ENCODE measurements at regions not wholly inside any gene's neighbourhood (a gene's known extent, or its start where the extent isn't known, plus 50 kb on each side); places are given as distances from the start of the nearest gene placed in this dataset.

DNA sequence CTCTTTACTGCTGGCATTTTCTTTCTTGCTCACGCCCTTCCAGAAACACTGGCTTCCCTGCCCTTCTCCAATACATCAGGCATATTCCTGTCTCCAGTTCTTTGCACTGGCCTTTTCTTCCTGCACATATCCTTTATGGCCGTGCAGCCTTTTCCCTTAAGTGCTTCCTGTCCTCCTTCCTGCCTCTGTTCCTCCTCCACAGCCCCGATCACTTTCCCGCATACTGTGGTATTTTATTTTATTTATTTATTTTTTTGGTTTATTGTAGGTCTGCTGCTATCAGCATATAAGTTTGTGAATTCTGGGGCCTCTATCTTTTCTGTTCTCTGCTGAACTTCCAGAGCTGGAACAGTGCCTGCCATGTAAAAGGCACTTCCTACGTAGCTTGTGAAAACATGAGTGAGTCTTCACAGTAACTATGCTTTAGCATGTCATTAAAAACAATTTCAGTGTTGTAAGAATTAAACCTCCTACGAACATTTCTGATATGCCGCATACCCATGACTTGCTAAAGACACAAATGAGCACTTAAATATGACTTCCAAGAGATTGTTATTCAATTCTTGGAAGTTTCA, 289.1 kb downstream of the TRIB2 start:
- Histone ChIP-seq H2AFZ (ENCODE audit: control insufficient read depth, low read length) (peak overlapping the region; percentile 62), H3K9me3 (ENCODE audit: control insufficient read depth, low read depth, low read length) (no peaks in the 10 kb centered on the region), H3K9ac (ENCODE audit: control insufficient read depth, extremely low read depth, insufficient read depth, low read length) (no peak overlapping the region), H4K20me1 (ENCODE audit: control insufficient read depth, extremely low read depth, insufficient read depth, low read length) (no peaks in the 10 kb centered on the region), H3K4me2 (ENCODE audit: control insufficient read depth, extremely low read depth, insufficient read depth, low read depth, low read length) (no peak overlapping the region), H3K9me1 (ENCODE audit: control insufficient read depth, extremely low read depth, insufficient read depth, low read length) (no peaks in the 10 kb centered on the region), H3K4me1 (ENCODE audit: control insufficient read depth, extremely low read depth, insufficient read depth, low read length) (peaks cover 23% of the 10 kb centered on the region), H3K4me3 (ENCODE audit: control insufficient read depth in 2 of 3, extremely low read depth in 1 of 3, insufficient read depth in 2 of 3, low read depth in 1 of 3, low read length in 3 of 3) (no peak overlapping the region), H3K27me3 (ENCODE audit: control insufficient read depth, extremely low read depth, insufficient read depth, low read length) (no peaks in the 10 kb centered on the region), H3K79me2 (ENCODE audit: control insufficient read depth, insufficient read depth, low read length) (no peaks in the 10 kb centered on the region), H3K27ac (ENCODE audit: control insufficient read depth, insufficient read depth, low read length) (no peak overlapping the region), H3K36me3 (ENCODE audit: control insufficient read depth in 2 of 2, extremely low read depth in 1 of 2, insufficient read depth in 2 of 2, low read length in 2 of 2) (no peaks in the 10 kb centered on the region)
- DNase-seq (ENCODE audit: low read depth, low spot score), result no peak
- peak; percentile 5 for FAIRE-seq
- dilution Hi-C loops (cut with MboI; ENCODE audit: extremely low pct_ligation_motif_present, low sequenced_read_pairs), result no loop called here
- TF ChIP-seq, protein P1, sequence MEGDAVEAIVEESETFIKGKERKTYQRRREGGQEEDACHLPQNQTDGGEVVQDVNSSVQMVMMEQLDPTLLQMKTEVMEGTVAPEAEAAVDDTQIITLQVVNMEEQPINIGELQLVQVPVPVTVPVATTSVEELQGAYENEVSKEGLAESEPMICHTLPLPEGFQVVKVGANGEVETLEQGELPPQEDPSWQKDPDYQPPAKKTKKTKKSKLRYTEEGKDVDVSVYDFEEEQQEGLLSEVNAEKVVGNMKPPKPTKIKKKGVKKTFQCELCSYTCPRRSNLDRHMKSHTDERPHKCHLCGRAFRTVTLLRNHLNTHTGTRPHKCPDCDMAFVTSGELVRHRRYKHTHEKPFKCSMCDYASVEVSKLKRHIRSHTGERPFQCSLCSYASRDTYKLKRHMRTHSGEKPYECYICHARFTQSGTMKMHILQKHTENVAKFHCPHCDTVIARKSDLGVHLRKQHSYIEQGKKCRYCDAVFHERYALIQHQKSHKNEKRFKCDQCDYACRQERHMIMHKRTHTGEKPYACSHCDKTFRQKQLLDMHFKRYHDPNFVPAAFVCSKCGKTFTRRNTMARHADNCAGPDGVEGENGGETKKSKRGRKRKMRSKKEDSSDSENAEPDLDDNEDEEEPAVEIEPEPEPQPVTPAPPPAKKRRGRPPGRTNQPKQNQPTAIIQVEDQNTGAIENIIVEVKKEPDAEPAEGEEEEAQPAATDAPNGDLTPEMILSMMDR (optimal IDR thresholded peaks at IDR 0.05 in 1 of 3, IDR thresholded peaks at IDR 0.05 in 1 of 3, conservative IDR thresholded peaks at IDR 0.05 in 1 of 3; ENCODE audit: extremely low read depth in 1 of 3, insufficient read depth in 2 of 3, low read length in 3 of 3), result no peak
- no peak for TF ChIP-seq EZH2 (IDR thresholded peaks at IDR 0.05; ENCODE audit: low read length)

DNA sequence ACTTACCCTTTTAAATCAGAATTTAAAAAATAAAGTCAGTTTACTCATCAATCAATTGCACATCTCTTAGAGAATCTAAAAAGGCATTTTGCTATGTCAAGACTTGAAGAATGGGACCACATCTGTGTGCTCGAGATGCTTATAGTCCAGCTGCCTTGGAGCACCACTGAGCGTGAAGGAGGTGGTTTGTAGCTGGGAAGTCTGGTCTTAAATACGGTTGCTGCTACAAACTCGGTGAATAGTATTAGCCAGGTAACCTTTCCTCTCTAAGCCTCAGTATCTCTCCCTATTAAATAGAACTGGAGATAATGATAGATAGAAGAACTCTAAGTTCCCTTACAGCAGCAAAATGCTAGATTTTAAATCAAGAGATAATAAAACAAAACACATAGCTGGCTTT, 289.7 kb downstream of the TRIB2 start:
- Histone ChIP-seq H3K9me1 (ENCODE audit: control insufficient read depth, extremely low read depth, insufficient read depth, low read length) (no peaks in the 10 kb centered on the region), H3K9ac (ENCODE audit: control insufficient read depth, extremely low read depth, insufficient read depth, low read length) (no peak overlapping the region), H3K9me3 (ENCODE audit: control insufficient read depth, low read depth, low read length) (no peaks in the 10 kb centered on the region), H3K4me2 (ENCODE audit: control insufficient read depth, extremely low read depth, insufficient read depth, low read depth, low read length) (peak overlapping the region; percentile 56), H2AFZ (ENCODE audit: control insufficient read depth, low read length) (no peak overlapping the region), H4K20me1 (ENCODE audit: control insufficient read depth, extremely low read depth, insufficient read depth, low read length) (no peaks in the 10 kb centered on the region), H3K4me3 (ENCODE audit: control insufficient read depth in 2 of 3, extremely low read depth in 1 of 3, insufficient read depth in 2 of 3, low read depth in 1 of 3, low read length in 3 of 3) (no peak overlapping the region), H3K27ac (ENCODE audit: control insufficient read depth, insufficient read depth, low read length) (no peak overlapping the region), H3K27me3 (ENCODE audit: control insufficient read depth, extremely low read depth, insufficient read depth, low read length) (no peaks in the 10 kb centered on the region), H3K36me3 (ENCODE audit: control insufficient read depth in 2 of 2, extremely low read depth in 1 of 2, insufficient read depth in 2 of 2, low read length in 2 of 2) (no peaks in the 10 kb centered on the region), H3K79me2 (ENCODE audit: control insufficient read depth, insufficient read depth, low read length) (no peaks in the 10 kb centered on the region), H3K4me1 (ENCODE audit: control insufficient read depth, extremely low read depth, insufficient read depth, low read length) (peaks cover 23% of the 10 kb centered on the region)
- FAIRE-seq (no peak), DNase-seq (ENCODE audit: low read depth, low spot score) (no peak)
- dilution Hi-C loops (cut with MboI; ENCODE audit: extremely low pct_ligation_motif_present, low sequenced_read_pairs), result no loop called here
- no peak for TF ChIP-seq EZH2 (IDR thresholded peaks at IDR 0.05; ENCODE audit: low read length)
- TF ChIP-seq, protein P1 (optimal IDR thresholded peaks at IDR 0.05 in 1 of 3, IDR thresholded peaks at IDR 0.05 in 1 of 3, conservative IDR thresholded peaks at IDR 0.05 in 1 of 3; ENCODE audit: extremely low read depth in 1 of 3, insufficient read depth in 2 of 3, low read length in 3 of 3), result no peak
